ENCODE measurements at regions not wholly inside any gene's neighbourhood (a gene's known extent, or its start where the extent isn't known, plus 50 kb on each side); places are given as distances from the start of the nearest gene placed in this dataset.

DNA sequence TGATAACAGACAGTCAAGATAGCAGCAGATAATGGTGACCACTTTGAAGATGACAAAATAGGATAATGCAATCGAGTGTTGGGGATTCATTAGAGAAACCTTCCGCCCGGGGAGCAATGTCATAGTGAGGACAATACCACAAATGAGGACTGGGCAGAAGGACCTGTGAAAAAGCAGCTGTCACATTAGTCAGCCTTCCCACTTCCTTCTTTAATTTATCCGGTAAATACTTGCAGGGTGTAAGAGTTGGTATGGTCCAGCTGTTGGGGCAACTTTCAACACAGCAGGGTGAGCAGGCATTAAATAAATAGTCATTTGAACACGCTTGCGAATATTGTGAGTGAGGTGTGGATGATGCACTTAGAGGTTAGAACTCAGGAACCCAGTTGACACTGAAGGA, 132.5 kb upstream of the KIRREL3 start:
- no peak for DNase-seq (ENCODE audit: low spot score)

DNA sequence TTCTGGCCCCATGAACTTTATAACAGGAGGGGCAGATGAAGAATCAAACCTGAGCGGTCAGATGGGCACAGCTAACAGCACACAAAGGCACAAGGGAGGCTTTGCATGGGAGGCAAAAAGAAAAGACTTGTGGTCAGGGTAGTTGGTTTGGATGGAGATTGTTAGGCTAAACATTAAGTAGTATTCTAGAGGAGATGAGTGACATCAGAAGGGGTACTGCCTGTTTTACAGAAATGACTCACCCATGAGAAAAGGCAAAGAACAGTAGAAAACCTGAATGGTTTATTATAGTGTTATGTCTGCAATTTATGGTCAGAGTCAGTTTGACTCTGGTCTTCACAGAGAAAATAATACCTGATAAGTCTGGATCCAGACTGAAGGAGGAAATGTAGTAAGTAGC, 129.8 kb upstream of the KIRREL3 start:
- no peak for DNase-seq (ENCODE audit: low spot score)

DNA sequence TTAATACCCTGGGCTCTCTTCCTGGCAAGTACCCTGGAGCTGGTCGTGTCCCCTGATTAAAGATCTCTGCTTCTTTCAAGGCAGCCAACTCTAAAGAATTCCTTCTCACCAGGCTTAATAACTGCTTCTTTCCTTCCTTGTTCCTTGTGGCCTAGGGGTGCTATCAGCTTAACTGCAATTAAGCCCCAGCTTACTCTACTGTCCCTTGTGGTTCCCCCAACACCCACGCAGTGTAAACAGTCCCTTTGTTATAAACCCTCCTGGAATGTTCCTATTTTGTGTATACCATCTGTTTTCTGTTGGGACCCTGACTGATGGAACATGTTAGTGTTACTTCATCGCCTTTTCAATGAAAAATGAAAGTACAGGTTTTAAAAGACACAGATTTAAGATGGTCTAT, 126.4 kb upstream of the KIRREL3 start:
- no peak for DNase-seq (ENCODE audit: low spot score)

DNA sequence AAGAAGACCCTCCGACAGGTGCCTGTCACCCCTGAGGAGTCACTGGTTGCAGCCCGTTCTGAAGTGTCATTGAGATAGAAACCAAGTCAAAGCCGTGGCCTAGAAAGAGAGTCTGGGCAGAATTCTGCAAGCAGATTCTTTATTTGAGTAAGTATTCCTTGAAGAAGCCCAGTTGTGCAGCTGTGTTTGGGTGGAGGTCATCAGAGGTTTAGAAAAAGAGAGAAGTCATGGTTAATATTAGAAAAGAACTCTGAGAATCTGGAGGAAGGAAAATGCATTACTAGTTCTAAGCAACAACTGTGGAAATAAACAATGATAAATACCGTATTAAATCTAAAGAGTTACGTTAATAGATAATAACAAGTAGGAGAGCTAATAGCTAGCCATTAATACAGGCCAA, 118.8 kb upstream of the KIRREL3 start:
- no peak for DNase-seq (ENCODE audit: low spot score)

DNA sequence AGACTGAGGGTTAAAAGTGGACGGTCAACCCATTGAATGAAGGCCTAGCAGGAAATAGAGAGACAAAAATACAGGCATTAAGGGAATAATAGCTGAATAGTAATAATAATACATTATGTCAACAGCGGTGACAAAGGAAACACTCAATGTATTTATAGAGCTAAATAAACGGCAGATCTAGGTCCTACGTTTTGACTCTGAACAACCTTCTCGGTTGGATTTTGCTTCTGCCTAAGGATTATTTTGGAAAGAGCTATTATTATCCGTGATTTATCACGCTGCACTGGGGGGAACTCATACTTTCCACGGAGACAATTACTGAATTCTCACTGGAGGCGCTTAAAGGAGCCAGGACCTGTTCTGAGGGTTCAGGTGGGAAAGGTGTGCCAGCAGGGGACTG, 118.2 kb upstream of the KIRREL3 start:
- no peak for DNase-seq (ENCODE audit: low spot score)

DNA sequence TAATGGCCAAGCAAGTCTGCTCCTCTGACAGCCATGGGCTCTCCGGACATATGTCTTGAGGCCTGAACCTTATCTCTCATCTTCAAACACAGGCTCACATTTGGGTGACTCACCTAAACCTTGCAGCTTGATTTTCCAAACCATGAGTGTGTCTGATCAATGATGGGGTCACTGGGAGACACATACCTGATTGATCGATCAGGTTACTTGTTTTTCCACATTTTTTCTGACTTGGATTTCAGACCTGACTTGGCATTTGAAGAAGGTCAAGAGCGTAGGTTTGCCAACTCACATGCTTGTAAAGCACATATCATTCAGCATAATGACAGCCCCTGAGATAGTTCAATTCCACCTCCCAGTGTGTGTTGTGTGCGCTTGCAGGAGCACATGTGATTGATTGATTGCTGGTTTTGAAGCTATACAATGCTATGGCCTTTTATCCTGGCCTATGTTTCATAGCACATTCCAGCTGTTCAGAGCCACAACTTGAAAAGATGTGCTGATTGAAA, 116.7 kb upstream of the KIRREL3 start:
- DNase-seq (ENCODE audit: low spot score): no peak

DNA sequence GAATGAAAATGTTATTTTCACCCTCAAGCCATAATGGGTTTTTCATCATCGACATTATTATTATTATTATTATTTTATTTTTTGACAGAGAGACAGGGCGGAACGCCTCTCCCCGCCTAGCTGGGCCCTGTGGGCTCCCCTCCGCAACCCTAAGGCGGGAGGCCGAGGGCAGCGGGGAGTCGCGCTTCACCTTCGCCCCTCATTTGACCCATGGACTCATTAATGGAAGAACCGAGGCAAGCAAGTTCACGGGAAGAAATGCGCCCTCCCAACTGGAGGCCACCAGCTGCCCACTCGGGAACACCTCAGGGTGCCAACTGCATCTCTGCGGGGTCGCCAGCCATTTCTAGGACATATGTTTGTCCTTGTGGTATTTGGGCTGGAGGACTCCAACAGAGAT, 115.3 kb upstream of the KIRREL3 start:
- no peak for DNase-seq (ENCODE audit: low spot score)

DNA sequence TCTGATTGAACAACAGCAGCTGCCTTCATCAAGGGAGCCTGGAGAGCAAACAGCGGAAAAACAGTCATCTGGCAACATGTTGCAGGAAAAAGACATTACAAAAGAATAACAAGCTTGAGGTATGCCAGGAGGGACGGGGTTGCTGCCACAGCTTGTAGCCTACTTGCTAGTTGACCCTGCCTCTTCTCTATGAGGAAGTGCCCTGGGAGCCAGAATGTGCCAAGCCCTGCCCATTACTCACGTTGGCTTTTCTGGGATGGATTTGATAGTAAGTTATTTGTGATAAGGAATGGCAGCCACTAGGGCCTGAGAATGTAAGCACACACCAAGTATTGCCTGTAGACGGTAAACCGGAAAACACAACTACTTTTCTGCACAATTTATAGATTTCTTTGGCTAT, 113.5 kb upstream of the KIRREL3 start:
- no peak for DNase-seq (ENCODE audit: low spot score)

DNA sequence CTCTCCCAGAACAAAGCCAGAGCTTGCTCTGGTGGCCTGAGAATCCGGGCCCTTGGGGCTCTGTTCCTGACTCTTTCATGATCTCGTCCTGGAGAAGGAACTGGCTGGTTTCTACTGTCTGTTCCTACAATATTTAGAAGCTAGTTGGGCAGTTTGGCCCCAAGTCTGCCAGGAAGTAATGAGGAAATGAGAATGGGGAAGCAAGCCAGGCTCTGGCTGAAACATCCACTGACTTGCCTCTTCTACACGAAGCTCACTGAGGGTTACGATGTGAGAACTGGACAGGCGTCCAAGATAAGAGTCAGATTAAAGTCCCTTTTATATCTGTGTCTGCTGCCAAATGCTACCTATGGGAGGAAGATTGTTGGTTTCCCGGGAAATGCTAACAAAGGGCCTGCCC, 110.0 kb upstream of the KIRREL3 start:
- no peak for DNase-seq (ENCODE audit: low spot score)

DNA sequence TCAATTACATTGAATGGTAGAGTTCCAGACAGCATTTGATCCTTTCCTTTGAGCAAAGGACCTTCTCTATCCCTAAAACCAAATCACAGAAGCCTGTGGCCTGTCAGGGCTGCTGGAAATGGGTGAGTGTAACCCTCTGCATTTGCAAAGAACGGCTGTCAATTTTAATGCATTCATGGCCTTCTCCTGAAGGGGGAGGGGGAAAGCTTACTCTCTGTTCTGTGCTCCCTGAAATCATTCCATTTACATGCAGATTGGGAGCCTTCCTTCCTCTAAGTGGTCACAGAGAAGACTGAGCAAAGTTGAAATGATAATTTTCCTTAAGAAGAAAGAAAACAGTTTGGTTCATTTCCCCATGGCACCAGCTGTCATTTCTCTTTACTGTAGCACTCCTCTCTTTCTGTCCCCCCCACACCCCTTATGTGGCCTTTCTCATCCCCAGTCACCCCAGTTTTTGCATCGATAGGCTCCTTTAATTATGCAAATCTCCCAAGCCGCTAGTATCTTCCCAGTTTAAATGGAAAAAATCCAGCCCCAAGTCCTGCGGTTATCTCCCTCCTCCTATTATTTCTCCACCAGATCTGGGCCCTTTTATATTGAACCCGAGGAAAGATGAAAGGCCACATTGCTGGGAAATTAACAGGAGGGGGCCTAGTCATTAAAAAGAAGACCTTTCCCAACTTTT, 109.4 kb upstream of the KIRREL3 start:
- no peak for DNase-seq (ENCODE audit: low spot score)

DNA sequence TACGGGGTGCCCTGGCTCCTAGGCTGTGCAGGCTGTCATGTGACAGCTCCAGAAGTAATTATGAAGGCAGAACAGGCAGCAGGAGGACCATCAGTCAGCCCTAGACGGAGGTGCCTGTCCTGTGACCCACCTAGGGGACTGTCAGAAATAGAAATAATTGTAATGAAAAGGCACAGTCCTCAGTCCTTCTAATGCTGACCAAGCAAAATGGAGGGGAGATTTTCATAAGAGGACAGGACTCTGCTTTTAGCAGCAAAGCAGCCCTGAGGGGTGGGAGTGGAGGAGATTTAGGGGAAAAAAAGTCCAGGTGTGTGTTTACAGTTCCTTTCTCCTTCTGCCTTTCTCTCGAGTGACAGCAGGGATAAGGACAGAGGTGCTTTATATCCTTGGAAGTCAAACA, 108.3 kb upstream of the KIRREL3 start:
- no peak for DNase-seq (ENCODE audit: low spot score)

DNA sequence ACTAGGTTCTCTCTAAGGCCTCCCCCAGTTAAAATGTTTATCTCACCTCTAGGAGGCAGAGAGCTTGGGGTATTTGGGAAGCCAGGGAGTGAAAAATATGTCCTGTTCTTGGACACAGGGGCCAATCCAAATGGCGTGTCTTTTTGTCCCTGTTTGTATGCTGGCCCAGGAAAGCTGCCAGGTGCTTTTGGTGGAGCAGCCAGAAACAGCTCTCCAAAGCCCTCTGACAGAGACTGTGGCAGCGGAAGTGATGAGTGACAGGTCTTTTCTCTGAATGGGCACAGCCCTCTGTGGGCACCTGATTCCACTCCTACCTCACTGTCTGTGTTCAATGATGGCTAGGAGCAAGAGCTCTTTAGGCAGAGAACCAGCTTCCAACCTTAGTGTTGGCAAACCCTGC, 106.4 kb upstream of the KIRREL3 start:
- DNase-seq (ENCODE audit: low spot score): no peak

DNA sequence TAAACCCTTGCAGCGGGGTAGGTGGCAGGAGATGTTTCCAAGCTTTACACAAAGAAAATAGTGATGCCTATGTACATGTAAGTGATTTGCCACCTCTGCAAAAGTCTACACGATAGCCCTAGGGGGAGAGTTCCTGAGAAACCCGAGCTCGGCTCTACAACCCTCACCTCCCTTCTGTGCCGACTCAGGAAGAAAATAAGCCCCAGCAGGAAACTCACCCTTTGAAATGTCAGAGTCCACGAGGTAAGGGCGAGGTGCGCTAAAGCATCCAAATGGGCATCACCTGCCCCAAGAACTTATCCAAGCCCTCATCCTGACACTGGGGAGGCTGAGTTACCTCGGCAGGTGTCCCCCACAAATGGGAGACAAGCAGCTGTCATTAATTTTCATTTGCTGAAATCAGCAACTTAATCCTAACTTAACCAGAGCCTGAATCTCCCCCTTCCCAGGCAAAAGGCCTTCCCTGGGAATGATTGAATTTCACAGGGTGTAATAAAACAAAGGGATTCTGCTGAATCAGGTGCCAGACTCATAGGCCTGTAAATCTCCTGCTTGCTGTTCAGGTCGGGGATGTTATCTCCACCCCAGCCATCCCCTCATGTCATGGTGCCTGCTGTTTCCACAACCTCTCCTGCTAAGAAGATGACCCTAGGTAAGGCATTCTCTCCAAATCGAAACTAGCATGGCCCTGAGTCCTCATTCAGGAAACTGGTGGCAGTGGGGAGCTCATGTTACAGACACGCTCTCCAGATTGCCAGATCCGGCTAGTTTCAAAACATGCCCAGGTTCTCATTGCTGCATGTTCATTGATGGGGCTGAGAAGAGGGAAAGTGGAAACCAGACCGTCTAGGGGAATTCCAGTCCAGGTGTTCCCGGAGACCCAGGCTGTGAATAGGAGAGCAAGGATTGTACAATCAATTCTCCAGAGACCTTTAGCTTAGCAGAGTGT, 105.3 kb upstream of the KIRREL3 start:
- DNase-seq (ENCODE audit: low spot score): peak; percentile 24

DNA sequence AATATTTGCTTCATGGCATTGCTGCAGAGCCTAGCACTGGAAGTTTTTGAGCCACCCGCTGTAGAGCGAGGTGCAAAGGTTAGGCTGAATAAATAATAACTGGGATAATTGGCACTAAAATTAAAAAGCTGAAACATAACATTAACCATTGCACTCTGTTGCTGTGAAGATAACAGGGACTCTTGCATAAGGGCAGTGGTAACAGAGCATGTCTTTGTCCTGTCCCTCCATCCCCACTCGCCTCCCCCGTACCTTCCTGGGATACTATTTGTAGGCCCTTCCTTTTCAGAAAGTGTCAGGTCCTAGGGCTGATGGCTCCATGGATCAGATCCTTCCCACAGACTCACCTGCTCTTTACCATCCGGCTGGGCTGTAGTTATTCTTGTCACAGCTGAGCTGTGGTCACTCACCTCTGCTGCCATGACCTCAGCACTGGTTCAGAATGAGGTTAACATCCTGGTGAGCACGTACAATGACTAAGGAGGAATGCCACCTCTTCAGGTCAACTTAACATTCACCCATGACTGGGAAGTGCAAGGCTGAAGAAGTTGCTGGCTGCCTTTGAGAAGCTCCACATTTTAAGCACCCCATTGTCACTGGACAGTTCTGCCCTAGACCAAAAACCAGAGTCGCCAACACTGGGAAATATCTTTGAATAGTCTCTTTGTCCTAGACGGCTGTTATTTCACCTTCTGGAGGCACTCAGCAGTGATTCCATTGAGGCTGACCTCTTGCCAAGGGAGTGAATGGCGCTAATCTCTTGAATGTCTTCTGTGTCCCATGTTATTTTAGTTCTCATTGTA, 103.2 kb upstream of the KIRREL3 start:
- DNase-seq (ENCODE audit: low spot score): no peak

DNA sequence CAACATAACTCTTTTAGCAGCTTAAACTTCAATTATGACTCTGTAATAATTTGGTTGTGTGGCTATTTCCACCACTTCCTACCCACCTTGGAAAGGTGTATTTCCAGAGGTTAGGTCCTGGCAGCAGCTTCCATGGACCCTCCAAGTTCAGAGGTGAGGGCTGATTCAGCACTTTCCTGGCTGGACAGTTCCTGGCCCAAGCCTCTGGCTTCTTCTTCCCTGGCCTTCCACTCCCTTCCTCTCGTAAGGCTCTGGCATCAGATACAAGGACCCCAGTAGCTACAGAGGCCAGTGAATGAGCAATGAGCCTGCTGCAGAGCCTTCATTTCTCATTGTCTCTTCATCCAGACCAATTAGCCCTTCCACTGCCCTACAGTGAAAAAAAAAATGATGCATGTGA, 98.1 kb upstream of the KIRREL3 start:
- DNase-seq (ENCODE audit: low spot score): no peak

DNA sequence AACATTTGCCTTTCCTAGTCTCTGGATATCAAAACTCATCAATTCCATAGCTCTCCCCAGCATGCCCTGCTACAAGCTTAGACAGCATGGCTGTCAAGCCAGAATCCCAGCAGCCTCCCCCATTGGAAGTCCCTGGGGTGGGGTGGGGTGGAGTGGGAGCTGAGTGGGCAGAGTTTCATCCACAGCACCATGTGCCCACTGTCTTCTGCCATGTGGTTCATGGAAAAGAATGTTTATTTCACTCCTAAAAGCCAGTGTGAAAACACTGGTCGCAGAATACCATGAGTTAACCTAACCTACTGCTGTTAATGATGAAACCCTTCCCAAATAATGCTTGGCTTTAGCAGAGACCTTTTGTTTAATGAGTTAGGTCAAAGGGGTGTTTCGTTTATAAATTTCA, 80.2 kb upstream of the KIRREL3 start:
- no peak for DNase-seq (ENCODE audit: low spot score)

DNA sequence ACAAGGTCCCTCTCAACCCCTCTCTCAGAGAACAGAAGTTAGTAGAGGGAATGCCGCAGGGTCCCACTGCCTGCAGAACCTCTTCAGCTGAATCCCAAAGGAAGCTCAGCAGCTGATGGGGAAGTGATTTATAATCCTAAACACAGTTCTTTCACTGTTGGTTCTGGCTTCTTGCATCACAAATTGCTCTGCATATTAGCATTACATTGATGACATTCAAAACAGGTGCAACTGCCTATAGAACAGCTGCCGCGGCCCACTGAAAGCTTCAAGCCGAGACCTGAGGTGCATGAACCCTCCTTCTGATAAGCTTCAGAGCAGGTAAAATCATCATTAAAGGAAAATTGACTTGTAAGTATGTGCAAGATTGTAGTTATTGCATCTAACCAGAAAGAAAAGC, 75.2 kb upstream of the KIRREL3 start:
- DNase-seq (ENCODE audit: low spot score): no peak

DNA sequence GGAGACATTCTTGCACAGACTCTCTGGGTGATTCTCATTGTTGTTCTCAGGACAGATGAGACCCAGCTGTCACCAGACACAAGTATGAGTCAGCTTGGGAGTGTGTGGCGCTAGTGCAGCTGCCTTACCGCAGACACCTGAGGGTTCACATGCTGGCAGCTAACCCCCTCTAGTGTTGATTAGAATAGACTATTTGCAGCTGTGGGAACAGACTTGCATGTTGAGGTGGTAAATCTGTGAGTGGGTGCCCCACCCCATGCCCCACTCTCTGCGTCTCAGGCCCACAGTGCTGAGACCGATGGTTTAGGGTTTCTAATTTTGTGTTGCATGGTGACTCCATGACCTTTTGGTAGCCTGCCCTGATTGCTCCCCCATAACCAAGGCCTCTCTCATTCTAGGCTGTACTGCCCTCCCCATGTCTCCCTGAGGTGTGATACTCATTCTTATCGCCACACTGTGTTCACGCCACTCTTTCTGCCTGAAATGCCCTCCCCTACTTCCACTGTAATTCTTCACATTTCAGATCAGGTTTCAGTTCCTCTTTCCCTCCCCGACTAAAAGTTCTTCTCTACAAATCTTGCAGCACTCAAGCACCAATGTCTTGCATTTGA, 73.7 kb upstream of the KIRREL3 start:
- peak; percentile 88 for DNase-seq (ENCODE audit: low spot score)

DNA sequence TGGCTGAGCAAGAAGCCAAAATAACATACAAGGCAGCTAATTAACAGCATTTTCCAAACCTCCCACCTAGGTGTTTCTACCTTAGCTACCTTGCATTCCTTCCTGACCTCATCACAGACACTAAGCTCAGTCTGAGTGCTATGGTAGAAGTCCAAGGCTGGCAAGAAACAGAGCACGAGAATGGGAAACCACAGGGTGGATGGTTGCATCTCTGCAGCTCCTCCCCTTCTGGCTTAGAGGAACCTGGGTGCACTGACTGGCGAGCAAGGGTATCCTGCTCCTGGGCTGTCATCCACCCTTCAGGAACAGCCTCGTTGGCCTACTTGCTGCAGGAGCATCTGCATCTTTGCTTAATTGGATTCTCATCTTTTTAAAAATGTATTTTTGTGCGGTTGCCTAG, 73.1 kb upstream of the KIRREL3 start:
- DNase-seq (ENCODE audit: low spot score): no peak

DNA sequence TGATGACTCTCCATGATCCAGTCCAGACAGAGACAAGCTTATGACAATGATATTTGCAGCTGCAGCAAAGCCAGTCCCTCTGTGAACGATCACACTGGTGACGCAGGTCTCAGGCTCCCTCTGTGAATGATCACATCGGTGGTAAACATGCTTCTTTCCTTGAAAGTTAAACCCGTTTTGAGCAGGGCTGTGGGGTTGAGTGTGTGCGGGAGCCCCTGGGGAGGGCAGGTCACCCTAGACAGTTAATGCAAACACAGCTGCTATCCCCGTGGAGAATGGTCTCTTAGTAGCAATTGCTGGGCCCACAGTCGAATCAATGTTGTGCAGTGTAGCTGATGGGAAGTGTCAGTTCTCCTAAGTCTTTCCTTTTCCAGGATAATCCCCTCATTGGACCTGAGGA, 71.0 kb upstream of the KIRREL3 start:
- DNase-seq (ENCODE audit: low spot score): no peak

DNA sequence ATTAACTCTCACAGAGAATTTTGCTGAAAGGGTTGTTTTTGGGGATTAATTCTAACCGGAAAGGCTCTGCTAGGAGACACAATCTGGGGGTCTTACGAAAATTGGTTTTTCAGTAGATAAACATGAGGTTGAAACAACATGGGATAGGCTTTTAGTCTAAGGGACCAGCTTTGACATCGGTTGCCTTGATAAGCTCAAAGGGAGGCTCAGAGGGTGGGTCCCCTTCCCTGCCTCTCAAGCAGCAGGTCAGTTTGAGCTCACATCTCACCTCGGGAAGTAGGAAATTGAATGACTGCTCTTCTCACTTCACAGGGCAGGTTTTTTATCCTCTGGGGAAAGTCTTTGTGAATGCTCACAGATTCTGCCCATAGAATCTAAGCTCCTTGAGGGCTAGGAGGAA, 70.2 kb upstream of the KIRREL3 start:
- DNase-seq (ENCODE audit: low spot score): no peak
